ENCODE measurements at regions not wholly inside any gene's neighbourhood (a gene's known extent, or its start where the extent isn't known, plus 50 kb on each side); places are given as distances from the start of the nearest gene placed in this dataset.

DNA sequence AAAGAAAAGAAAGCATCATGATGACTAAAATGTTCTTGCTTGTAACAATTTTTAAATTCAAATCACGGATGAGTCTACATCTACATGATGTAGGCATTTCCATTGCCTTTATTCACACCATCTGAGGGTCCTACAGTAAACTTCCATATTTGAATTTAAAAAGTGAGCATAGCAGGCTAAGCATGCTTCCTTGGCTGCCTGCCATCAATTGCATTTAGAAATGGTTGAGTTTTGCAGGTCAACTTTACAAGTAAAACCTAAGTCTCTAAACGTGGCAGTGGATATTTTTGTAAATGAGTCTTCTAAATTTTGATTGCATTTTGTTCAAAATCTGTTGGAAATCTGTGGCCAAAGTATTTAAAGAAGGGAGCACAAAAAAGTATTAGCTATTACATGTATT is 136.5 kb upstream of the PTCH1 start:
- TF ChIP-seq, protein P1, sequence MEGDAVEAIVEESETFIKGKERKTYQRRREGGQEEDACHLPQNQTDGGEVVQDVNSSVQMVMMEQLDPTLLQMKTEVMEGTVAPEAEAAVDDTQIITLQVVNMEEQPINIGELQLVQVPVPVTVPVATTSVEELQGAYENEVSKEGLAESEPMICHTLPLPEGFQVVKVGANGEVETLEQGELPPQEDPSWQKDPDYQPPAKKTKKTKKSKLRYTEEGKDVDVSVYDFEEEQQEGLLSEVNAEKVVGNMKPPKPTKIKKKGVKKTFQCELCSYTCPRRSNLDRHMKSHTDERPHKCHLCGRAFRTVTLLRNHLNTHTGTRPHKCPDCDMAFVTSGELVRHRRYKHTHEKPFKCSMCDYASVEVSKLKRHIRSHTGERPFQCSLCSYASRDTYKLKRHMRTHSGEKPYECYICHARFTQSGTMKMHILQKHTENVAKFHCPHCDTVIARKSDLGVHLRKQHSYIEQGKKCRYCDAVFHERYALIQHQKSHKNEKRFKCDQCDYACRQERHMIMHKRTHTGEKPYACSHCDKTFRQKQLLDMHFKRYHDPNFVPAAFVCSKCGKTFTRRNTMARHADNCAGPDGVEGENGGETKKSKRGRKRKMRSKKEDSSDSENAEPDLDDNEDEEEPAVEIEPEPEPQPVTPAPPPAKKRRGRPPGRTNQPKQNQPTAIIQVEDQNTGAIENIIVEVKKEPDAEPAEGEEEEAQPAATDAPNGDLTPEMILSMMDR (IDR thresholded peaks at IDR 0.05), result no peak
- Histone ChIP-seq H3K27ac (no peak overlapping the region), H3K4me3 (no peak overlapping the region), H3K36me3 (no peaks in the 10 kb centered on the region), H3K4me1 (no peaks in the 10 kb centered on the region), H3K9me3 (no peaks in the 10 kb centered on the region), H3K27me3 (no peaks in the 10 kb centered on the region)
- DNase-seq, result no peak
- intact Hi-C loops (cut with DNase I; ENCODE audit: low total_unique reads), result no loop called here

DNA sequence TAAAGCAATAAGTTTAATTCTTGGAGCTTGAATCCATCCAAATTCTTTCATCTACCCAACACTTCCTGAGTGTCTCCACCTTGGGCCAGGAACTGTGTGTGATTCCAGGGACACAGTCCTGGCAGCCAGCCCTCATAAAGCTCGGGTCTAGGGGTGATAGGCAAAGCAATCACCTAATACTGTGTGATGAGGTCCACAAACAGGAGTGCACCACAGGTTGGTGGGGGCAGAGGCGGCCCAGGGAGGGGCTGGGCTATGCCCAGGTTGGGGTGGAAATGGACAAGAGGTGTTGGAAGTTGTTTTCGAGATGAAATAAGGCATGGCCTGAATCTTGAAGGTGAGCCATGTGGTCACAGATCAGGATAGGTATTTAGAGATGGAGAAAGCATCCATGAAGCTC is 133.9 kb upstream of the PTCH1 start:
- DNase-seq, result no peak
- TF ChIP-seq, protein P1 (IDR thresholded peaks at IDR 0.05), result no peak
- Histone ChIP-seq H3K27ac (no peak overlapping the region), H3K9me3 (no peaks in the 10 kb centered on the region), H3K4me3 (no peak overlapping the region), H3K4me1 (peaks cover 0 to 13% (median 0%) of the 10 kb centered on the region in 4 donors), H3K27me3 (no peaks in the 10 kb centered on the region), H3K36me3 (no peaks in the 10 kb centered on the region)
- intact Hi-C loops (cut with DNase I; ENCODE audit: low total_unique reads), result no loop called here

DNA sequence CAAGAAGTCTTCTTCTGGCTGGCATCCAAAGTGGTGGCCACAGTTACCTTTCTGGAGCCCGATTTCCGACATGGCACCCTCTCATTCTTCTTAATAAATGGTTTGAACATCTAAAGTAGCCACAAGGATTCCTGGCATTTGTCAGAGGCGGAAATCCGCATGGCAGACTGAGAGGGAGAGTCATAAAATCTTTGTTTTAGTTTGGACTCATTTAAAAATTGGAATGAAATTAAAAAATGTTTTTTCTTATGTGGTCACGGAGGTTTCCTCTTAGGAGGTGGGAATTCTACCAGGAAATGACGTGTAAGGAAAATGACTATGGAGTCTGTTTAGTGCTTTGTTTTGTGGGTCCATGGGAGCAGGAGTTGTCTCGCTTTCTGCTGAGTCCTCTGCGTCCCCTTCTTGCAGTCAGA is 133.0 kb upstream of the PTCH1 start:
- no peaks in the 10 kb centered on the region for H3K27me3 ChIP-seq
- H3K4me3 ChIP-seq, result no peak overlapping the region
- H3K27ac ChIP-seq, result no peak overlapping the region
- DNase-seq, result no peak
- TF ChIP-seq, protein P1 (IDR thresholded peaks at IDR 0.05), result no peak
- peaks cover 0 to 21% (median 4%) of the 10 kb centered on the region in 4 donors for H3K4me1 ChIP-seq
- no peaks in the 10 kb centered on the region for H3K36me3 ChIP-seq
- intact Hi-C loops (cut with DNase I; ENCODE audit: low total_unique reads), result no loop called here
- no peaks in the 10 kb centered on the region for H3K9me3 ChIP-seq

DNA sequence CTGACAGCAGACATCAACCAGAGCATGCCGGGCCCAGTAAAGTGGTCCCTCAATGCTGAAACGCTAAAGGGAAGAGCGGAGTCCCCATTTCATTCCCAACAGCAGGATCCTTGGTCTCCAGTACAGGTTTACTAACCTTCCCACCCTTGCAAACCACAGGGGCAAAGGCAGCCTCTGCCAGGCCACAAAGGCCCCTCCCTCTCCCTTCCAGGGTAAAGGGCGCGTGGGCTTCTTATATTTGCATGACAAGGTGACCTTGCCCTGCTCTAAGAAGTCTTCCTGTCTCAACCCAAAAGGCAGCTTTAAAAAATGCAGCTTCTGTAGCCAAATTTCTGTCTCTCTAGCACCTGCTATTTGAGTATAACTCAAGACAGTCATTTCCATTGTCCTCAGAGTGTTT is 131.5 kb upstream of the PTCH1 start:
- TF ChIP-seq, protein P1 (IDR thresholded peaks at IDR 0.05), result no peak
- DNase-seq, result no peak
- H3K27ac ChIP-seq, result no peak overlapping the region
- intact Hi-C loops (cut with DNase I; ENCODE audit: low total_unique reads), result no loop called here
- no peaks in the 10 kb centered on the region for H3K27me3 ChIP-seq
- no peak overlapping the region for H3K4me3 ChIP-seq
- H3K9me3 ChIP-seq, result no peaks in the 10 kb centered on the region
- H3K4me1 ChIP-seq, result peaks cover 0 to 30% (median 10%) of the 10 kb centered on the region in 4 donors
- no peaks in the 10 kb centered on the region for H3K36me3 ChIP-seq

DNA sequence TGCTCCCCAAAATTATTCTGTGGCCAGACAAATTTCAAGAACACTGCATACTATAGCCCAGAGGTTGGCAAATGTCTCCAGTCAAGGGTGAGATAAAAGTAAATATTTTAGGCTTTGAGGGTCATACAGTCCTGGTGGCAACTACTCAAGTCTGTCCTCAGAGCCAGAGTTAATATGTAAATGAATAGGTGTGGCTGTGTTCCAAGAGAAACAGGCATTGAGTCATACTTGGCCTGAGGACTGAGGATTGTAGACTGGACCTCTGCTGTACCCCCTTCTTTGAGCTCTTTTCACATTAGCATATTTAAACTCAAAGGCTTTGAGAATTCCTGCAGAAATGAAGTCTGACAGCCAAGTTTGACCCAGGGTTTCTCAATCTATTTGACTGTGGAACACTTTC is 129.2 kb upstream of the PTCH1 start:
- no peaks in the 10 kb centered on the region for H3K36me3 ChIP-seq
- no peak overlapping the region for H3K27ac ChIP-seq
- no peaks in the 10 kb centered on the region for H3K27me3 ChIP-seq
- no peak overlapping the region for H3K4me3 ChIP-seq
- no peak for DNase-seq
- TF ChIP-seq, protein P1 (IDR thresholded peaks at IDR 0.05), result no peak
- intact Hi-C loops (cut with DNase I; ENCODE audit: low total_unique reads), result no loop called here
- H3K4me1 ChIP-seq, result peaks cover 0 to 30% (median 10%) of the 10 kb centered on the region in 4 donors
- no peaks in the 10 kb centered on the region for H3K9me3 ChIP-seq

DNA sequence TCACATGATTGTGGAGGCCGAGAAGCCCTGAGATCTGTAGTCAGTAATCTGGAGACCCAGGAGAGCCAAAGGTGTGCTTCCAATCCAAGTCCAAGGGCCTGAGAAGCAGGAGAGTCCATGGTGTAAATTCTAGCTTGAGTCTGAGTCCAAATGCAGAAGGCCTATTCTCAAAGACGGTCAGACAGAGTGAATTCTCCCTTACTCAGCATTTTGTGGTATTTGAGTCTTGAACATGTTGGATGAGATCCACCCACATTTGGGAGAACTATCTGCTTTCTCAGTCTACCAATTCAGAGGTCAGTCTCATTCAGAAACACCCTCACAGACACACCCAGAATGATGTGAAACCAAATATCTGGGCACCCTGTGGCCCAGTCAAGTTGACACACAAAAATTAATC is 128.8 kb upstream of the PTCH1 start:
- Histone ChIP-seq H3K4me3 (no peak overlapping the region), H3K4me1 (peaks cover 0 to 34% (median 12%) of the 10 kb centered on the region in 4 donors), H3K27me3 (no peaks in the 10 kb centered on the region), H3K36me3 (no peaks in the 10 kb centered on the region), H3K27ac (no peak overlapping the region), H3K9me3 (no peaks in the 10 kb centered on the region)
- no peak for DNase-seq
- intact Hi-C loops (cut with DNase I; ENCODE audit: low total_unique reads), result no loop called here
- TF ChIP-seq, protein P1 (IDR thresholded peaks at IDR 0.05), result no peak

Measured in tibial artery (tissue), 4 donors.